ENCODE measurements at regions not wholly inside any gene's neighbourhood (a gene's known extent, or its start where the extent isn't known, plus 50 kb on each side); places are given as distances from the start of the nearest gene placed in this dataset.
"Not testable (repeated sequence)": the region's sequence is repeated elsewhere in the genome, so short reads cannot be mapped to it uniquely, and the experiment has no call there.

- not testable (repeated sequence) for DNase-seq (ENCODE audit: low read depth)
Observed at GRCh38 chr9:64499541-64499940, 785.5 kb downstream of the FOXD4L5 start.

GRCh38 chr9:64498409-64498808 lies 786.6 kb downstream of the FOXD4L5 start:
- not testable (repeated sequence) for DNase-seq (ENCODE audit: low read depth)

- DNase-seq (ENCODE audit: low read depth): not testable (repeated sequence)
Observed at GRCh38 chr9:64488544-64488943, 796.5 kb downstream of the FOXD4L5 start.

- not testable (repeated sequence) for DNase-seq (ENCODE audit: low read depth)
Observed at GRCh38 chr9:64486067-64486466, 798.9 kb downstream of the FOXD4L5 start.

GRCh38 chr9:64479095-64479494 lies 805.9 kb downstream of the FOXD4L5 start:
- not testable (repeated sequence) for DNase-seq (ENCODE audit: low read depth)

- DNase-seq (ENCODE audit: low read depth): not testable (repeated sequence)
Observed at GRCh38 chr9:64468943-64469342, 816.1 kb downstream of the FOXD4L5 start.

GRCh38 chr9:64466052-64466599 lies 818.9 kb downstream of the FOXD4L5 start:
- DNase-seq (ENCODE audit: low read depth): not testable (repeated sequence)

- not testable (repeated sequence) for DNase-seq (ENCODE audit: low read depth)
Observed at GRCh38 chr9:64461885-64462284, 823.1 kb downstream of the FOXD4L5 start.

GRCh38 chr9:64458642-64459041 lies 826.4 kb downstream of the FOXD4L5 start:
- not testable (repeated sequence) for DNase-seq (ENCODE audit: low read depth)

- DNase-seq (ENCODE audit: low read depth): not testable (repeated sequence)
Observed at GRCh38 chr9:64455107-64455648, 829.8 kb downstream of the FOXD4L5 start.

GRCh38 chr9:64452134-64452533 lies 832.9 kb downstream of the FOXD4L5 start:
- DNase-seq (ENCODE audit: low read depth): peak; percentile 13

- DNase-seq (ENCODE audit: low read depth): not testable (repeated sequence)
Observed at GRCh38 chr9:64450654-64451053, 834.4 kb downstream of the FOXD4L5 start.

GRCh38 chr9:64449025-64449424 lies 836.0 kb downstream of the FOXD4L5 start:
- not testable (repeated sequence) for DNase-seq (ENCODE audit: low read depth)

GRCh38 chr9:64444909-64445525 lies 840.0 kb downstream of the FOXD4L5 start:
- not testable (repeated sequence) for DNase-seq (ENCODE audit: low read depth)

- not testable (repeated sequence) for DNase-seq (ENCODE audit: low read depth)
Observed at GRCh38 chr9:64439747-64440146, 845.3 kb downstream of the FOXD4L5 start.
